8988T (cell line): ENCODE measurements at regions not wholly inside any gene's neighbourhood (a gene's known extent, or its start where the extent isn't known, plus 50 kb on each side); places are given as distances from the start of the nearest gene placed in this dataset.
"Not testable (repeated sequence)": the region's sequence is repeated elsewhere in the genome, so short reads cannot be mapped to it uniquely, and the experiment has no call there.

Experiments
- DNase-seq: peaks from one replicate; pipeline ENCODE4 v3.0.0; 2011

GRCh38 chr2:8430628-8431027 is 251.2 kb upstream of the ID2 start:
- no peak for DNase-seq

GRCh38 chr2:8431446-8432125 is 250.3 kb upstream of the ID2 start:
- DNase-seq: no peak

DNA sequence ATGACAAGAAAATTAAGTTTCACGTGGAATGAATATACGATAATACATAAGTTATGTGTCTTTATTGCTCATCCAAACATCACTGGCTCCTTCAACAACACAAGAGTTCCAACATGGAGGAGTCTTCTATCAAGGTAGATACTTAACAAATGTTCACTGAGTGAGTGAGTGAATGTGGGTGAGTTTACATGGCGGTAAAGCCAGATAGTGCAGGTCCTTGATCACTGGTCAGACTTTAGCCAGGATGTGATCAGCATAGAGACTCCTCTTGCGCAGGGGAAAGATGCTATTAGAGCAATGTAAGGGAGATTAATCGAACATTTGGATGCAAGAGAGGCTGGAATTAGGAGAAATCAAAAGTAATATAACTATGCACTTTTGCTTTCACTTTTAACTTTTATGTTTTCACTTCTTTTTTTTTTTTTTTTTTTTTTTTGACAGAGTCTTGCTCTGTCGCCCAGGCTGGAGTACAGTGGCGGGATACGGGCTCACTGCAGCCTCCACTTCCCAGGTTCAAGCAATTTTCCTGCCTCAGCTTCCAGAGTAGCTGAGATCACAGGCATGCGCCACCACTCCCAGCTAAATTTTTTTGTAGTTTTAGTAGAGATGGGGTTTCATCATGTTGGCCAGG is 249.0 kb upstream of the ID2 start:
- DNase-seq: no peak

GRCh38 chr2:8433390-8433789 is 248.5 kb upstream of the ID2 start:
- DNase-seq: no peak

- no peak for DNase-seq
Observed at GRCh38 chr2:8435608-8436007, 246.2 kb upstream of the ID2 start.

DNA sequence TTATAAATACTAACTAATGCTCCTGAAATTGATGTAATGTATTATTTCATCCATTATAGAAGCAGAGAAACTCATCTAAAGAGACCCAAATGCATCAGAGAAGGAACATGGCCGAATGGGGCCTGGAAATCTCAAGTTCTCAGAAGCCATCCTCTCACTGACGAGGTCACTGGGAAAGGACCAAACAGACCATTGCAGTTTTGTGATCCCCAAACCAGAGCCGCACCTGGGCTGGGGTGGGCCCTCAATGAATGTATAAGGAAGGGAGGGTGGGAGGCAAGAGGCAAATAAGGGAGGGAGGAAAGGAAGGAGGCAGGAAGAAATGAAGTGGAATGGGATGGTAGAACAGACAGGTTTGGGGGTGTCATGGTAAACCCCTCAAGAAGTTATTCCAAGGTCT is 245.3 kb upstream of the ID2 start:
- DNase-seq: no peak

- no peak for DNase-seq
Observed at GRCh38 chr2:8437228-8437948, 244.5 kb upstream of the ID2 start.

- no peak for DNase-seq
Observed at GRCh38 chr2:8437949-8438400, 243.9 kb upstream of the ID2 start.

- no peak for DNase-seq
Observed at GRCh38 chr2:8438476-8438875, 243.4 kb upstream of the ID2 start.

DNA sequence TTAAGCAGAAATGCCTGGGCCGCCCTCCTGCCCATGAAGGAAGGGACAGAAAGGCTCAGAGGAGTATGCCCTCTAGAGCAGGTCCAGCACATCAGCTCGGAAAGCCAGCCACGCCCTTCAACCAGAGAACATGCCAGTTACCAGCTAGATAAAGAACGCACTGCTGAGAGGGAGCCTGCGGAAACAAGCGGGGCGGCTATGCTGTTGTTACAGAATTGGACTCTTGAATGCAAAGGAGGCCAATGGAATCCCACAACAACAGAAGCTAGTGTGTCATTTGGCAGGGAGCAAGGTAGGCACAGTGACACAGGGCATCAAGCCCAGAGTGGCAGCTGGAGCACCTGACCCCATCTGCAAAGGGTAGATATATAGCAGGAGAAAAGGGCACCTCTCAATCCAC is 242.9 kb upstream of the ID2 start:
- DNase-seq: no peak

DNA sequence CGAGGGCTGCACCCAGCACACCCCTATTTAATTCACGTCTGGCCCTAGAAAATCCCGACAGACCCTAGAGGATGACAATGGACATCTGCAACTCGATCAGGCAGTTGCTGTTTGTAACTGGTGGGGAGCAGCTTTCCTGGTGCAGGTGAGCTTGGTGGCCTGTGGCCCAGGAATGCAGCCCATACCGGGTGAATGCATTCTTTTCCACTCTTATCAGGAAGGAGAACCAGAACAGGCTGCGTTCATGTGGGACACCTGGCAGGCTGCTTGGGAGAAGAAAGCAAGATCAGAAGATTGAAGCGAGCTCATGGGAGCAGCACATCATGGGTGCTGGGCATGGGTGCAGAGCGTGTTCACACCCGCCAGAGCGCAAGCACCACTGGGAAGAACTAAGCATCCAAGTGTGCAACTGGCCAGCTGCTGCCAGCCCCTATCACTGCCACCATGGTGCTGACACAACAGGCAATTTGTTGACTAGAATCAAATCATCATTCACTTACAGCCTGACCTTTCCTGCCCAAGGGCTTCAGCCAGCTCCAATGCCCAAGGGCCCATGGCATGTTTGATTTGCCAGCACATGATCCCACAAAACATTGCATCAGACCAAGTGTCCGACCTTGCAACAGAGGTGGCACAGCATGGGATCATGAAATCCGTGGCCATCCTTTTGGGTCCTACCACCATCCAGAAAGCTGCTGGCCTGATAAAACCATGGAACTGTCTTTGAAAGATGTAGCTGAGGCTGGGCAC is 241.7 kb upstream of the ID2 start:
- no peak for DNase-seq

GRCh38 chr2:8441371-8441770 is 240.5 kb upstream of the ID2 start:
- no peak for DNase-seq

DNA sequence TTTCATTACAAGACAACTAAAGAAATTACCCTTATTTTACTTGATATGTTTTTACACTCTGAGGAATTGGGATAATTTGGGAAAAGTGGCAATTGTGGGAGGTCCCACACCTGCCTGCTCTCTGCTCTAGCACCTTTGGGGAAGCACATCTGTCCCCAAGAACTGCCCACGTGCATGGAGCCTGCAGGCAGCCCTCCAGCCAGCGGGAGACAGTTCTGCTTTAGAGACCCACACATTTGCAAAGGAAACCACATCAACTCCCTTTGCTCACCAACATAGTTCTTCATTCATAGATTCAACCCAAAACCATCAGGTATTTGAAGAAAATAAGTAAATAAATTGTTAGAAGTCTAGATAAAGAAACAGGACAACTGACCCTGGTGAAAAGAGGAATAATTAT is 239.9 kb upstream of the ID2 start:
- DNase-seq: no peak

DNA sequence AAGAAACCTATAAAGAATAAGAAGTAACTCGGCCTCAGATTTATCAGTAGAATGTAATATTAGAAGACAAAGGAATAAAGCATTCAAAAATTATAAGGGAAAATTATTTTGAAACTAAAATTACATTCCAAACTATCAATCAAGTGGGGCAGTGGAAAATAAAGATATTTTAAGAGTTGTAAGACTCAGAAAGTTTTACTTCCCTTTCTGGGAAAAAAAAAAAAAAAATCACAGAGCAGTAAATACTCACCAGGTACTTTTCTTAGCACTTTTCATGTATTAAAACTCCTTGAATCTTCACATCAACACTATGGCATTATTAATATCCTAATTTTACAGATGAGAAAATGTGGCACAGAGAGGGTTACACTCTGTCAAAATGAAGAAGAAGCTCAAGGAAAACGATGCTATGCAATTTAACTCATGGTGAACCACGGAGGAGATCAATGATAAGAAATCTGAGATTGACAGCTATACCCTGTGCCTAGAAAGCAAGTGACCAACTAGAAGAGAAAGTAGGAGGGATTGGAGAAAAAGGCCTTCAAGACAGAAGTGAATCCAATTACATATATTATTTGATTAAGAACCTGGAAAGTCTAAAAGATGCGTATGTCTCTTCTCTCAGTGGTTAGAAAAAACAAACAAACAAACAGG is 238.9 kb upstream of the ID2 start:
- no peak for DNase-seq

DNA sequence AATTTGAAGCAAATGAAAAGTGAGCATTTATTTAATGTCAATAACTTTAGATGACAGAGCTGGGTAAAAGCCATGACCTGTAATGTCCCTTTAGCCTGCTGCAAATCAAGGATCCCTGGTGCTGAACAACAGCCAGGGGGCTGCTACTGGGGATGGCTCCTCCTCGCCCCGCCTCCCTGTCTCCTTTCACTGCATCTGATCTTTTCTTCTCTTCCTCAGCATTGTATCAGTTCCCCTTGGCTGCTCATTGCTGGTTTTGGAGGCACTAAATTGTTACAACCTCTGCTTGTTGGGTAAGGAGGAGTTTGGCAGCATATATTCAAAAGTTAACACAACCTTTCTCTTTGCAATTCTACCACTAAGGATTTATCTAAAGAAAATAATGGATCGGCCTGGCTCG is 236.3 kb upstream of the ID2 start:
- DNase-seq: no peak

- not testable (repeated sequence) for DNase-seq
Observed at GRCh38 chr2:8446751-8447150, 235.1 kb upstream of the ID2 start.

GRCh38 chr2:8447610-8448221 is 234.1 kb upstream of the ID2 start:
- no peak for DNase-seq

GRCh38 chr2:8448824-8449556 is 232.9 kb upstream of the ID2 start:
- DNase-seq: no peak

- no peak for DNase-seq
Observed at GRCh38 chr2:8451273-8451672, 230.6 kb upstream of the ID2 start.

DNA sequence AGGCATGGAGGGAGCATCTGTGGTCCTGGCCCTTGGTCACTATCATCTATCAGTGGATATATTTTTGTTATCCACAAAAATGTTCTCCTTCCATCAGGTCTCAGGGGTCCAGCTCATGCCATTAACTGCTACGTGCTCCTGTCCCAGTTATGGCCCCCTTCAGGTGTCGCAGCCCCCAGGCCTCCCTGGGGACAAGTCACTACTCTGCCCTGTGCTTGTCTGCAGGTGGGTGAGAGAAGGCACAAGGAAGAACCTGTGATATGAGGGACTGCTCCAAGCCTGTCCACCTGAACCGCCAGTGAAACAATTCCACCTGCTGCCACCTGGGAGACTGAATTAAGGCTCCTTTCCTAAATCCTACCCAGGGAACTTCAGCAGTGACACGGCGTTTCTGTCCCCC is 229.6 kb upstream of the ID2 start:
- DNase-seq: no peak

DNA sequence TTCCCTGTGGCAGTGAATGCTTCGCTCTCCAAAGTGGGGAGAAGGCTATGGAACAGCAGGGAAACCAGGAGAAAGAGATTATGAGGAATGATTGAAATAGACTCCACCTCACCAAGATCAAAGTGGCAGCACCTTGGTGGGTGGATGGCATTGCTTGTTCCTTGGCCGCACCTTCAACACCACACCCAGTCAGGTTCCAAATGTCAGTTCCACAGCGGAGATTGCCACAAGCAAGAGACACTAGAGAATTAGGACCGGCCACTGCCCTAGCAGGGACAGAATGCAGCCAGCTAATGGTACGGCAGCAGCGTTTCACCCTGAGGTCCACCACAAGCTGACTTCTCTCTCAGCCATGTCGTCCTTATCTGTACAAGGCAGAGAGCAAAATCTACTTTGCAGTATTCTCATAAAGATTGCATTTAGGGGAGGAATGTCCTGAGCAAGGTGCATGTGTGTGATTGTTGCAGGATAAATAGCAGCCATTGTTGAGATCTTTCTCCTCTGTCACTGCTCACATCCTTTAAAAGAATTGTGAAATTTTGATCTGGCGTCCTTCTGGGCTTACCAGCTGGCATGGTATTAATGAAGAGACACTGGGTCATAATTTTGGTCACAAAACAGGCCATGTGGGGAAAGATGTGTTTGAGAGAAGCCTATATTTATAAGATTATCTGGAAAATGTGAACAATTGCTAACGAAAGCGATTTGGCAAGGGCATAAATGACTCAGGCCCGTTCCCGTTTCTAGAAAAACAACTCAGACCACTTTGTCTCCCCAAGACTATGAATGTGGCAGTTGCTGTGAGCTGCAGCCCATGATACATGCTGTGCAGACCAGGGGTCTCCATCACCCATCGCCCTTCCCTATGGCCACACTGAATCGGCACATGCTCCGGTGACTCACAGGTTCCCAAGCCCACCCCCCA is 228.6 kb upstream of the ID2 start:
- DNase-seq: no peak
